Astrocyte (in vitro differentiated cells and primary cell): ENCODE measurements at regions not wholly inside any gene's neighbourhood (a gene's known extent, or its start where the extent isn't known, plus 50 kb on each side); places are given as distances from the start of the nearest gene placed in this dataset.

Source experiments
- DNase-seq: peaks from one replicate; pipeline ENCODE4 v3.0.0-alpha.2; 2010; ENCODE audit warnings: low read depth
- FAIRE-seq: peaks from 2 replicates; lab custom pipeline; 2011; peaks lifted over from hg19 to GRCh38; lab: Jason Lieb, UNC
- H2AFZ ChIP-seq: 2 replicates; pipeline ENCODE4 v1.6.0; 2012; ENCODE audit warnings: low read depth, low read length, inconsistent platforms
- H3K27ac ChIP-seq: 2 replicates; pipeline ENCODE4 v1.5.1; 2011; ENCODE audit warnings: low read depth, low read length, inconsistent platforms
- H3K27me3 ChIP-seq: 2 replicates; pipeline ENCODE4 v1.6.0; 2011; ENCODE audit warnings: low read length, inconsistent platforms; ENCODE audit not compliant: insufficient read depth
- H3K36me3 ChIP-seq: 2 replicates; pipeline ENCODE4 v1.5.1; 2011; ENCODE audit warnings: low read length, inconsistent platforms; ENCODE audit not compliant: insufficient read depth
- H3K4me1 ChIP-seq: 2 replicates; pipeline ENCODE4 v1.5.1; 2011; ENCODE audit warnings: low read length, inconsistent platforms; ENCODE audit not compliant: insufficient read depth
- H3K4me2 ChIP-seq: 2 replicates; pipeline ENCODE4 v1.6.0; 2012; ENCODE audit warnings: low read length, inconsistent platforms
- H3K4me3 ChIP-seq: 2 replicates; pipeline ENCODE4 v1.5.1; 2011; ENCODE audit warnings: low read depth, mild to moderate bottlenecking, low read length, inconsistent platforms; ENCODE audit not compliant: insufficient read depth
- H3K79me2 ChIP-seq: 2 replicates; pipeline ENCODE4 v1.6.0; 2012; ENCODE audit warnings: mild to moderate bottlenecking, low read length, inconsistent platforms; ENCODE audit not compliant: insufficient read depth
- H3K9ac ChIP-seq: 2 replicates; pipeline ENCODE4 v1.6.0; 2012; ENCODE audit warnings: mild to moderate bottlenecking, low read length, inconsistent platforms
- H3K9me3 ChIP-seq: 2 replicates; pipeline ENCODE4 v1.5.1; 2012; ENCODE audit warnings: low read depth, mild to moderate bottlenecking, low read length, inconsistent platforms; ENCODE audit not compliant: insufficient read depth
- H4K20me1 ChIP-seq: 2 replicates; pipeline ENCODE4 v1.6.0; 2012; ENCODE audit warnings: low read length, inconsistent platforms; ENCODE audit not compliant: insufficient read depth
- H3K27ac Mint-ChIP-seq: one replicate; pipeline ENCODE4 v1.8.0; 2021; ENCODE audit warnings: mild to moderate bottlenecking, mixed read lengths; ENCODE audit not compliant: unreplicated experiment
- H3K27me3 Mint-ChIP-seq: one replicate; pipeline ENCODE4 v1.8.0; 2021; ENCODE audit warnings: low read depth, mixed read lengths; ENCODE audit not compliant: unreplicated experiment
- H3K36me3 Mint-ChIP-seq: one replicate; pipeline ENCODE4 v1.8.0; 2021; ENCODE audit warnings: low read depth, mixed read lengths; ENCODE audit not compliant: unreplicated experiment
- H3K4me1 Mint-ChIP-seq: one replicate; pipeline ENCODE4 v1.8.0; 2021; ENCODE audit warnings: low read depth, mixed read lengths; ENCODE audit not compliant: unreplicated experiment
- H3K4me3 Mint-ChIP-seq: one replicate; pipeline ENCODE4 v1.8.0; 2021; ENCODE audit warnings: mild to moderate bottlenecking, moderate library complexity, mixed read lengths; ENCODE audit not compliant: unreplicated experiment
- H3K9me3 Mint-ChIP-seq: one replicate; pipeline ENCODE4 v1.8.0; 2021; ENCODE audit warnings: mild to moderate bottlenecking, mixed read lengths; ENCODE audit not compliant: unreplicated experiment
- CTCF ChIP-seq: IDR thresholded peaks from 2 replicates; pipeline ENCODE4 v1.5.1; 2011; ENCODE audit warnings: low read depth, mild to moderate bottlenecking, inconsistent platforms, low read length, moderate library complexity; ENCODE audit not compliant: insufficient read depth
- EZH2 ChIP-seq: IDR thresholded peaks from 2 replicates; pipeline ENCODE4 v1.6.1; 2012; ENCODE audit warnings: mild to moderate bottlenecking, low read length, inconsistent platforms; ENCODE audit not compliant: insufficient read depth

GRCh38 chr9:106534800-106535199 is 328.2 kb upstream of the ZNF462 start:
- Histone ChIP-seq H3K9me3 (no peaks in the 10 kb centered on the region), H3K79me2 (no peaks in the 10 kb centered on the region), H3K36me3 (no peaks in the 10 kb centered on the region), H4K20me1 (no peaks in the 10 kb centered on the region), H2AFZ (no peak overlapping the region), H3K4me3 (no peak overlapping the region), H3K27ac (no peak overlapping the region), H3K4me1 (no peaks in the 10 kb centered on the region), H3K4me2 (no peak overlapping the region), H3K9ac (no peak overlapping the region), H3K27me3 (no peaks in the 10 kb centered on the region)
- peaks cover 3% of the 10 kb centered on the region for H3K9me3 Mint-ChIP-seq
- no peaks in the 10 kb centered on the region for H3K36me3 Mint-ChIP-seq
- no peak overlapping the region for H3K4me3 Mint-ChIP-seq
- peaks cover 24% of the 10 kb centered on the region for H3K4me1 Mint-ChIP-seq
- no peak for DNase-seq
- TF ChIP-seq EZH2: no peak
- no peak for TF ChIP-seq CTCF
- peak overlapping the region; percentile 64 for H3K27ac Mint-ChIP-seq
- no peaks in the 10 kb centered on the region for H3K27me3 Mint-ChIP-seq
- no peak for FAIRE-seq

- Histone ChIP-seq H3K9me3 (no peaks in the 10 kb centered on the region), H2AFZ (no peak overlapping the region), H3K79me2 (no peaks in the 10 kb centered on the region), H3K4me3 (no peak overlapping the region), H4K20me1 (no peaks in the 10 kb centered on the region), H3K9ac (no peak overlapping the region), H3K4me1 (no peaks in the 10 kb centered on the region), H3K27ac (no peak overlapping the region), H3K4me2 (no peak overlapping the region), H3K27me3 (no peaks in the 10 kb centered on the region), H3K36me3 (no peaks in the 10 kb centered on the region)
- FAIRE-seq (no peak), DNase-seq (no peak)
- H3K36me3 Mint-ChIP-seq: no peaks in the 10 kb centered on the region
- peak overlapping the region; percentile 64 for H3K27ac Mint-ChIP-seq
- peaks cover 22% of the 10 kb centered on the region for H3K4me1 Mint-ChIP-seq
- H3K9me3 Mint-ChIP-seq: peaks cover 2% of the 10 kb centered on the region
- H3K27me3 Mint-ChIP-seq: no peaks in the 10 kb centered on the region
- no peak overlapping the region for H3K4me3 Mint-ChIP-seq
- no peak for TF ChIP-seq CTCF
- TF ChIP-seq EZH2: no peak
Observed at GRCh38 chr9:106535439-106535838, 327.5 kb upstream of the ZNF462 start.

- no peaks in the 10 kb centered on the region for H3K36me3 Mint-ChIP-seq
- Histone ChIP-seq H3K27me3 (no peaks in the 10 kb centered on the region), H2AFZ (no peak overlapping the region), H3K4me1 (no peaks in the 10 kb centered on the region), H3K36me3 (no peaks in the 10 kb centered on the region), H3K4me2 (no peak overlapping the region), H3K9me3 (no peaks in the 10 kb centered on the region), H3K27ac (no peak overlapping the region), H3K4me3 (no peak overlapping the region), H4K20me1 (no peaks in the 10 kb centered on the region), H3K9ac (no peak overlapping the region), H3K79me2 (no peaks in the 10 kb centered on the region)
- TF ChIP-seq CTCF (no peak), EZH2 (no peak)
- H3K27ac Mint-ChIP-seq: no peak overlapping the region
- no peaks in the 10 kb centered on the region for H3K27me3 Mint-ChIP-seq
- FAIRE-seq: no peak
- no peak for DNase-seq
- peaks cover 8% of the 10 kb centered on the region for H3K4me1 Mint-ChIP-seq
- no peak overlapping the region for H3K4me3 Mint-ChIP-seq
- H3K9me3 Mint-ChIP-seq: peaks cover 6% of the 10 kb centered on the region
Observed at GRCh38 chr9:106557996-106558667, 304.8 kb upstream of the ZNF462 start.
